GF-D8 (cell line): ENCODE measurements at regions not wholly inside any gene's neighbourhood (a gene's known extent, or its start where the extent isn't known, plus 50 kb on each side); places are given as distances from the start of the nearest gene placed in this dataset.

Source experiments
- DNase-seq: peaks from one replicate; lab custom pipeline; 2025; lab: John Stamatoyannopoulos, UW

GRCh38 chr12:59929110-59929509 is 333.3 kb downstream of the SLC16A7 start:
- no peak for DNase-seq

DNA sequence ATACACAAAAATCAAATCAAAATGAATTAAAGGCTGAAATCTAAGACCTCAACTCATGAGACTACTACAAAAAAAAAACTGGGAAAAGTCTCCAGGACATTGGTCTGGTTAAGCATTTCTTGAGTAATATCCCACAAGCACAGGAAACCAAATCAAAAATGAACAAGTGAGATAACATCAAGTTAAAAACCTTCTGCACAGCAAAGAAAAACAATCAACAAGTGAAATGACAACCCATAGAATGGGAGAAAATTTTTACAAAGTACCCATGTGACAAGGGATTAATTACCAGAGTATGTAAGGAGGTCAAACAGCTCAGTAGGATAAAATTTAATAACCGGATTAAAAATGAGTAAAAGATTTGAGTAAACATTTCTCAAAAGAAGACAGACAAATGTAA is 338.7 kb downstream of the SLC16A7 start:
- no peak for DNase-seq

GRCh38 chr12:59936534-59936933 is 340.7 kb downstream of the SLC16A7 start:
- DNase-seq: no peak

DNA sequence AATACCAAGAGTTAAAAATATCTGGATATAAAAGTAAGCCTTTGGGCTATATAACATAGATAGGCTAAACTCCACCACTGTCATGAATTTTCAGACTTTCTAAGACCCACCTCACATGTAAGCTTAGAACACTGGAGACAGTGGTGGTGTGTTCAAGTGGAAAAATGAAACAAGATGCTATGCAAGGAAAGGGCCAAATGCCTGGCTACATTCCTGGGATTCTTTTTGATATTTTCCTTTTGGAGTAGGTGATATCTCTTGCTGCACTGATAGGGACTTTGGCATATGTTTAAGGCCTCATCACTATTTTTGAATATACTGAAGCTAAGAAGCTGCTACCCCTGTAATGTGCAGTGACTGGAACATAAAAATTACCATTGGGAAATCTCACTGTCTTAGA is 341.3 kb downstream of the SLC16A7 start:
- DNase-seq: no peak

GRCh38 chr12:59938190-59938962 is 342.5 kb downstream of the SLC16A7 start:
- DNase-seq: no peak

DNA sequence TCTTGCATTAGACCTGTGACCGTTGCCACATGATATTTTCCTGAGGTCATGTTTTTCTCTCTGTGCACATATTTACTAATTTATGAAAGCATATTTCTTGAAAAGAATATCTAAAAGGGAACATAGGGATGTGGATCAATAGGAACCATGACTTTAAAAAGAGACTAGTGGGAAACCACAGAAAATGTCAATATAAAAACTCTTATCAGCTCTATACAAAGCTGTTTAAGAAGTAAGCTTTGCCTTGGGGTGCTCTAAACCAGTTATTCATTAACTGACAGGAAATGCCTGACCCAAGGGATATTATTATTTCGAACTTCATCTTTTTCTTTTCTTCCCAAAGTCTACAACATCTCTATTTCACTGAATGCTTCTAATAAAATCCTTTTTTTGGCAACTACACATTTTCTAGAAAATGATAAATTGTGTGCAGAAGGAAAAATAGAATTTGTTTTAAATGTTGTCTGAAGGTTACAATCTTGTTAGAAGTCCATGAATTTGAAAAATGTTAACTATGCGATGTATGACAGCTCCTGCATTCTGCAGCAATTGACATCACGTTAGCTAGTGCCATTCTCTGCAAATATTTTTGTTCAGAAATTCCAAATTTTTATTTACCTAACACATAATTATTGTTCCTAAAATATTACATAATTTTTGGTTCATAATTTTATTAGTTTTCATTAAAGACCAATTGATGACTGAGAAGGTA is 345.0 kb downstream of the SLC16A7 start:
- DNase-seq: no peak

DNA sequence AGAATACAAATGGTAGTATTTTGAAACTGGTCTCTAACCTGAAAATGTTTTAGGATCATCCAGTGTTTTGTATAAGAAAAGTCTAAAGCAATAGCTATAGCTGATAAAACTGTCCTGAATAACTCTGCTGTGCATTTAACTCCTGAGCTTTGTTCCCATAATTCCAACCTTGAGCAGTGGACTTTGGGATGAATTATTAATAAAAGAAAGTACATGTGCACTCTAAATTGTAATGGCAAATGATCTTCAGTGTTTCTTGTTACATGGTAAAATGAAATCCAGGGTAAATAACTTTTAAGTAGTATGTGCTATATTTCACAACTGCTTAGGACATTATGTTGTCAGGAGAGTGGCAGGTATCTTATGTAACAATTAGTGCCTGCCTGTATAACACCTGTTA is 345.6 kb downstream of the SLC16A7 start:
- DNase-seq: no peak

DNA sequence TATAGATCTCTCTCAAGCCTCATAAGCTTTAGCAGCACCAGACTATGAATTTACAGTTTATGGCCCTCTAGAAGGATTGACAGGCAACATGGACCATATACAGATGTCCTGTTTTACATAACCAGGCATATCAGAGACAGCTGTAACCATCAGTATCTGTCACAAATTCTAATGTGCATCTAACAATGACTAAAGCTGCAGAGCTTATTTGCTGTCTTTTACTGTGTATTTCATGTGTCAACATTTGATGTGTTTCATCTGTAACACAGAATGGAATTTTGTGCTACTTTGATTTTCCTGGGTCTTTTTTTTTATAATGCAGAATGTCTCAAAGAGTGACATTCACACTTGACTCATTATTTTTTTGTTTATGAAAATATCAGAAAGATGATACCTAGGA is 348.3 kb downstream of the SLC16A7 start:
- no peak for DNase-seq

DNA sequence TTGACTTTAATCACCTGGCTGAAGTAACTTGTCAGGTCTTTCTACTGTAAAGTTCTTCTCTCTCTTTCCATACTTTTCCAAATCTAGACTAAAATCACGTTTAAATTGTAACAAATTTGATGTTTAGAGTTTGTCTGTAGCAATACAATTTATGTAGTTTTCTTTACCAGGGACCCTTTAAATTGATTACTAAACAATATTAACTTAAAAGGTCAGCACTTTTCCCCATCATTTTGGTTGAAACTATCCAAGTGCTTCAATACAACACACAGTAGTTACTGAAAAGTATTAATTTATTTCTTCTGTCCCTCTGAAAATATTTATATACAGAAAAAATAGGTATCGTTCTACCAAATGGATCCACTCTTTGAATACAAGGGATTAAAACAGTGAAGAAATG is 350.8 kb downstream of the SLC16A7 start:
- no peak for DNase-seq

DNA sequence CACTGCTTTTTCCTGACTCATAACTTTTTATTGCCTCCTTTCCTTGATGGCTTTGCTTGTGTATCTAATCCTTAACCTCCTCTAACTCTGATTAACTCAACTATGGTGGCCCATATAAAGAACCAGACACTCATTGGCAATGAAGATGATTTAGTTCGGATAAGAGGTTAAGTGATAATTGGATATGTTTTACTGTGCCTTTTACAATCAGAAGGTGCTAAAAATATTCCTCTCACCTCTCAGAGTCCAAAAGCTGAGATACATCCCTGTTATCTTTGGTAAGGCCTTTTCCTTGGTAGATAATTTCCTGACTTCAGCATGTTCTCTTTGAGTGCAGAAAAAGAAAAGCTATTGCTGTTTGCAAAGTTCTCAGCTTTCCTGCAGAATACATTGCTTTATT is 367.7 kb downstream of the SLC16A7 start:
- no peak for DNase-seq

- DNase-seq: no peak
Measured at GRCh38 chr12:59972905-59973304, 377.1 kb downstream of the SLC16A7 start.

DNA sequence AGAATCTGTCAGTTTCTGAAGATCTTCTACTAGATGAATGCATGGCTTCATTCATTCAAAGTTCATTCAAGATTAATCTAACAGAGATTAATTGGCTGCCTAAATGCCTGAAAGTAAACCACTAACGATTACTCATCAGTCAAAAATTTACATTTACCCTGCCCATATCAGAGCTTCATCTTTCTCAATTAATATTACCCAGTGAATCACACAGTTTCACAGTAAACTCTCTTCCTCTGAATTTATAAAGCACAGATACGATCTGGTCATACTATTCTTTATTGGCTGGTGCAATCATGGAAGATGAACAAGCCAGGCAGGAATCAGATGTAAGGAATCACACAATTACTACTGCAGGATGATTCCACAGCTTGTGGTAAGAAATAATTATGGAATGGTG is 377.7 kb downstream of the SLC16A7 start:
- no peak for DNase-seq

GRCh38 chr12:59977779-59978178 is 381.9 kb downstream of the SLC16A7 start:
- DNase-seq: no peak

DNA sequence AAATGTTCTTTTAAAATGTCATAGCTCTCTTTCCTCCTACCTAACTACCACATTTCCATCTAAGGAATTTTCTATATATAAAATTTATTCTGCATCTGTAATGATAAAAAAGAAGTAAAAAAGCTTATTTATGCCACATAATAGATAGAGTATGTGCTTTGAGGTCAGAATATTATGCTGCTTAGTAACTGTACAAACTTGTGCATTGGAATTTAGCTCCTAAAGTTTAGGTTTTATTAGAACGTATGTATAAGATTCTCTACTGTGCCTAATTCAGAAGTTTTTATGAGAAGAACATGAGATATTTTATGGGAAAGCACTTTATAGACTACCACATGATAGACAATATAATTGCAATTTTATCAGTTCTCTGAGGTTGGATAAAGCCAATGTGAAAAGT is 384.6 kb downstream of the SLC16A7 start:
- DNase-seq: no peak

- no peak for DNase-seq
Measured at GRCh38 chr12:59999291-59999690, 403.5 kb downstream of the SLC16A7 start.

- no peak for DNase-seq
Measured at GRCh38 chr12:60010486-60010885, 414.7 kb downstream of the SLC16A7 start.

DNA sequence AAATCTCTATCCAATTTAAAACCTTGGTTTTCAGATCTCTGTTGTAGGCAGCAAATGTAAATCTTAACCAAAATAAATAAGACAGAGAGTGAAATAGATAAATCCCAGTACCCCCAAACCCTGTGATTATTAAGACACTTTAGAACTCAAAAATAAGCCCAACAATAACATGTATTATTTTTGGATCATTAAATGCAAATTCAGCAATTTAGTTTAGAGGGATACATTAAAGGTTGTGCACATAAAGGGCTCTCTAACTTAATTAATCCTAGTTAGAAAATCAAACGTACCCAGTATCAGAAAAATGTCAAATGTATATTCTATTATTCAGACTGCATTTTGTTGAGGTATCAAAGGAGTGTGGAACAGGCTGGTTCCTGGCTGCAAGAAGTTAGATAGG is 416.8 kb downstream of the SLC16A7 start:
- DNase-seq: no peak

DNA sequence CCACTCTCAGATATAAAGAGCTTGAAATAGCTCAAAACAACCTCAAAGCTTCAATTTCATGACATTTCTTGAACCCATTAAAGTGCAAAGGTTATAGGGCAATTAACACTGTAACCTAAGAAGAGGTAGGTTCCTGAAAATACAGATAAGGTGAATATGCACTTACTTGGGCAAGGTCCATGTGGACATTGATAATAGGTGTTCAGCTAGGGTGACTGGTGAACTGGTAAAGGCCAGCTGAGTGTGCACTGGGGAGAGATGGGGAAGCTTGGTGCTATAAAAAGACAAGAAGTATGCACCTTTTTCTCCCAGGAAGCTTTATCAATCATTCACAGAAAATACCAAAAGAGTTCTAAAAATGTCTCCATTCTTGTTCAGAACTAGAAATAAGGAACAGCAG is 418.6 kb downstream of the SLC16A7 start:
- DNase-seq: no peak

- DNase-seq: no peak
Measured at GRCh38 chr12:60020068-60020467, 424.2 kb downstream of the SLC16A7 start.

GRCh38 chr12:60021235-60021634 is 425.4 kb downstream of the SLC16A7 start:
- DNase-seq: no peak

DNA sequence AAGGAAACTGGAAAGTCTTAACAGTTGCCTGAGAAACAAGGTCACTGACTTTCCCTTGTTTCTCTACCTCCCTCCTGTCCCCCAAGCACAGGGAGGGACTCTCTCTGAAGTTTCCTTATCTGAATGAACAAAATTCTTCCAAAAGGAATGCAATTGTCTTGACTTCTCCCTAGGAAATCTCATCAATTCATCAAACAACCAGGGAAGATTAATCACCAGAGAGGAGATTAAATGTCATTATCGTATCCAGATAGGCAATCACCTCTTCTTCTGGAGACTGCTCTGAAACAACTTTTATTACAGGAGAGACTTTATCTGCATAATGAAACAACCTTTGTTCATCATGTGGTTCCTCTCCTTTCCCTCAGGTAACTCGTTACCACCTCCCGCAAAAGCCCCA is 431.4 kb downstream of the SLC16A7 start:
- no peak for DNase-seq

DNA sequence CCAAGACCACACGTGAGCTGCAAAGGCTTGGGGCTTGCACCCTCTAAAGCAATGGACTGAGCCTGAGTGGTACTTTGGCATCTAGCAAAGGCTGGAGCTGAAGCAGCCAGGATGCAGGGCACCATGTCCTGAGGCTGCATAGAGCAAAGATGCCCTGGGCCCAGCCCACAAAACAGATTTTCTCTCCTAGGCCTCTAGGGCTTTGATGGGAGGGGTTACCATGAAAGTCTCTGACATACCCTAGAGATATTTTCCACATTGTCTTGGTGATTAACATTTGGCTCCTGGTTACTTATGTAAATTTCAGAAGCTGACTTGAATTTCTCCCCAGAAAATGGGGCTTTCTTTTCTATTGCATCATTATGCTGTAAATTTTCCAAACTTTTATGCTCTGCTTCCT is 438.3 kb downstream of the SLC16A7 start:
- no peak for DNase-seq

DNA sequence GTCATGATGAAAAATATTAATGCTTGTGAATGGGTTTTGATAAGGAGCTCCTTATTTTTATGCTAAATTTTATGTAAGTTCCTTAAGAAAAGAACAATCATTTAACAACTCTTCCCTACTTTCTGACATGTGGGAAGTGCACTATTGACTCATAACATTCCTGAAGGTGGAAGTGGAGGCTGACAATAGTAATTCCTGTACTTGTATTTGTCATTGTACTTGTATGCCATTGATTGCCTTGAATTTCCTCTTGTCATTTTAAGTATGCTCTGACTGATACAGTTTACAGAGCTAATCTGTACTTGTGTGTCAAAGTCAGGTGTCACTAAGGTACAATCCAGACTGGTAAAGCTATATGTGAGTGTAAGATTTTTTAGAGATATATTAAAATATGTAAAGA is 440.0 kb downstream of the SLC16A7 start:
- no peak for DNase-seq

GRCh38 chr12:60042835-60043234 is 447.0 kb downstream of the SLC16A7 start:
- DNase-seq: no peak
